ENCODE measurements at regions not wholly inside any gene's neighbourhood (a gene's known extent, or its start where the extent isn't known, plus 50 kb on each side); places are given as distances from the start of the nearest gene placed in this dataset.

GRCh38 chr6:139904158-139904533 lies 529.7 kb upstream of the CITED2 start:
- DNase-seq (ENCODE audit: low spot score) = no peak
- in situ Hi-C loops (cut with MboI; ENCODE audit: low sequenced_read_pairs, unreplicated experiment) = no loop called here
- TF ChIP-seq CTCF (IDR thresholded peaks at IDR 0.05; ENCODE audit: borderline replicate concordance, control extremely low read depth, extremely low read depth, insufficient read depth, missing control alignments) = no peak

GRCh38 chr6:139903411-139904157 lies 529.1 kb upstream of the CITED2 start:
- in situ Hi-C loops (cut with MboI; ENCODE audit: low sequenced_read_pairs, unreplicated experiment) = no loop called here
- peak; percentile 52 for DNase-seq (ENCODE audit: low spot score)
- no peak for TF ChIP-seq CTCF (IDR thresholded peaks at IDR 0.05; ENCODE audit: borderline replicate concordance, control extremely low read depth, extremely low read depth, insufficient read depth, missing control alignments)

GRCh38 chr6:139895205-139895793 lies 520.9 kb upstream of the CITED2 start:
- in situ Hi-C loops (cut with MboI; ENCODE audit: low sequenced_read_pairs, unreplicated experiment) = loop anchor here (25.0 kb wide), 1 partner anchor 508 kb away; no protein-coding TSS in a partner anchor
- no peak for TF ChIP-seq CTCF (IDR thresholded peaks at IDR 0.05; ENCODE audit: borderline replicate concordance, control extremely low read depth, extremely low read depth, insufficient read depth, missing control alignments)
- DNase-seq (ENCODE audit: low spot score) = no peak

GRCh38 chr6:139894271-139894670 lies 519.8 kb upstream of the CITED2 start:
- in situ Hi-C loops (cut with MboI; ENCODE audit: low sequenced_read_pairs, unreplicated experiment) = loop anchor here (25.0 kb wide), 1 partner anchor 507 kb away; no protein-coding TSS in a partner anchor
- no peak for DNase-seq (ENCODE audit: low spot score)
- no peak for TF ChIP-seq CTCF (IDR thresholded peaks at IDR 0.05; ENCODE audit: borderline replicate concordance, control extremely low read depth, extremely low read depth, insufficient read depth, missing control alignments)

- DNase-seq (ENCODE audit: low spot score) = no peak
- TF ChIP-seq CTCF (IDR thresholded peaks at IDR 0.05; ENCODE audit: borderline replicate concordance, control extremely low read depth, extremely low read depth, insufficient read depth, missing control alignments) = no peak
- in situ Hi-C loops (cut with MboI; ENCODE audit: low sequenced_read_pairs, unreplicated experiment) = loop anchor here (25.0 kb wide), 1 partner anchor 504 kb away; no protein-coding TSS in a partner anchor
Measured at GRCh38 chr6:139891471-139891870, 517.0 kb upstream of the CITED2 start.

GRCh38 chr6:139888681-139889122 lies 514.3 kb upstream of the CITED2 start:
- no peak for TF ChIP-seq CTCF (IDR thresholded peaks at IDR 0.05; ENCODE audit: borderline replicate concordance, control extremely low read depth, extremely low read depth, insufficient read depth, missing control alignments)
- in situ Hi-C loops (cut with MboI; ENCODE audit: low sequenced_read_pairs, unreplicated experiment) = loop anchor here (25.0 kb wide), 1 partner anchor 501 kb away; no protein-coding TSS in a partner anchor
- DNase-seq (ENCODE audit: low spot score) = no peak
